ENCODE measurements at regions not wholly inside any gene's neighbourhood (a gene's known extent, or its start where the extent isn't known, plus 50 kb on each side); places are given as distances from the start of the nearest gene placed in this dataset.
A peak's percentile ranks its signal among the peaks of the same experiment; 100 is the strongest.

DNA sequence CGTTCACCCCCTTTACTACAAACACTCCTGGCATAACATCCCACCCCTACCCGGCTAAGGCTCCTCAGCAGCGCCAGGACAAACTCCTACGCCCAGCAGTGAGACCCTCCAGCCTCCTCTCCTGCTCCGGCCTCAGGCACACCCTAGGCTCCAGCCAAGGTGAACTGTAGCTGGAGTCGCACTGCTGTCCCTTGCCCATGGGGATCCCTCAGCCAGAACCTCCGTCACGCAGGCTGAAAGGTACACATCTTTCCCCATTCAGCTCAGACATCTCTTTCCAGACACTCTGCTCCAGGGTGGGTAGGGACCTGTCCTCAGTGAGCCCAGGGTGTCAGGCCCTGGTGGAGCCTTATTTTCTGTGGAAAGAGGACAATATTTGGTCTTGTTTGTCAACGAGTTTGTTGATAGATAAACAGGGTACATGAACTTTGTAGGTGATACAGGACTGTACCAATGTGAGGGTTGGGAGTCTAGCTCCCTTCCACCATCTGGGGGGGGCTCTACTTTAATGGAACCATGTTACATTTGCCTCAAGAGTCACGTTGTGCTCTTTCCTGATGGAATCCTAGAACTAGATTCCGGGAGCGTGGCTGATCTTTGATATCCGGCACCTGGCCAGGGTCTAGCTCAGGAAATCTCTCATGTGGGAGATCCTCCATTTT, 56.5 kb upstream of the SSBP3 start:
- peak overlapping the region in 1 of 2 donors; percentile 5 for H3K27ac Mint-ChIP-seq
- H3K4me1 Mint-ChIP-seq = peaks cover 74% of the 10 kb centered on the region
- DNase-seq (no peak), ATAC-seq (no peak)
- H3K9me3 Mint-ChIP-seq = no peaks in the 10 kb centered on the region
- H3K27me3 Mint-ChIP-seq = no peaks in the 10 kb centered on the region
- no peak overlapping the region for H3K4me3 Mint-ChIP-seq

DNA sequence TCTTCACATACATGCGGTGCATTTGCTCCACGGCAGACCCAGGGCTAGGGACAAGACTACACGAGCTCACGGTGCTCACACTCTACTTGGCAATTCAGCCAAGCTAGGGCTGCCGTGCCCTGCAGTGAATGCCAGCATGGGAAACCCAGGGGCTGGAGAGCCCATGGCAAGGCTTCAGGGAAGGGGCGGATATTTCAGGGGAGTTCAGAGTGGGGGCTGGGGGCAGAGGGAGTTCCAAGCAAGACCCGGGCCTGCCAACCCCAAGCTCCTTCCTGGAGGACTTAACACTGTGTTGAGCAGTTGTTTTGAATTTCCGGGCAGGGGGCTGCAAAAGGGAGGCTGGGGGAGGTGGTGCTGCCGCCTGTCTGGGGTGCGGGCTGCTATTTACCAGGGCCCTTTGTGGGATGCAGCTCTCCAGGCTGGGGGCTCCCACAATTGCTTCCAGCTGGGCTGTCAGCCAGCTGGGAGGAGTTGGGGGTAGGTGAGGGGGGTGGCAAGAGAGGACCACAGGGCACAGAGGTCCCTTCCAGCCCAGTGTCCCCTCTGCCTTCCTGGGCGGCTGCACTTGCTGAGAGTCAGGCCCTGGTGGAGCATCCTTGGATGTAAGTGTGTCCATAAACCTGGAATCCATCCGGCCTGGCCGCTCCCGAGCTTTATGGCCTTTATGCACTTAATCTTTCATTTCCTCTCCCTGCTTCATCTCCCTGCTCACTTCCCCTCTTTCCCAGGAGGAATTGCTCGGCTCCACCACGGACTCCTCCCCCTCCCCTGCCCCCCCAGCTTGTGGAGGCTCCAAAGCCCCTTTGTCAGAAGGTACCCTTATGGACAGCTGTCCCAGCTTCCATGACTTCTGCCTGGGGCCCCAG, 55.8 kb upstream of the SSBP3 start:
- DNase-seq (no peak), ATAC-seq (no peak)
- H3K4me1 Mint-ChIP-seq = peaks cover 74% of the 10 kb centered on the region
- H3K27me3 Mint-ChIP-seq = no peaks in the 10 kb centered on the region
- no peak overlapping the region for H3K27ac Mint-ChIP-seq
- H3K9me3 Mint-ChIP-seq = no peaks in the 10 kb centered on the region
- no peak overlapping the region for H3K4me3 Mint-ChIP-seq

DNA sequence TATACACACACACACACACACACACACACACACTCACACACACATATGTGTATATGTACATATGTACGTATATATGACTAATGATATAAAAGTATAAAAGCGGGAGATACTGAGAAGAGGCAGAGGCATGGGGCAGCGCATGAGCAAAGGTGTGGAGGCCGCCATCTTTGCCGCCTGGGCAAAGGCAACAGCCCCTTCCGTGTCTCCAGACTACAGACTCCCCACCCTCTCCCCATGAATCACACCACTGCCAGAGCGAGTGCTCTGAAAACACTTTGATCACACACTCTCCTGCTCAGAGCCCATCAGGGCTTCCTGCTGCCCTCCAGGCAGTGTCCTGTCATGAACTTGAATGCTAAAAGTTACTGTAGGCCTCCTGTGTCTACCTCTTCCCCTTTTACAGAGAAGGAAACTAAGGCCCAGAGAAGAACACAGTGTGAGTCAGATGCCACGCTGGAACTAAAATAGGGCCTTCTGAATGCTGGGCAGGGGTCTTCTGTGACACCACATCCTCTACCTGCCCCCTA, 54.7 kb upstream of the SSBP3 start:
- Mint-ChIP-seq H3K27me3 (no peaks in the 10 kb centered on the region), H3K4me3 (no peak overlapping the region), H3K9me3 (no peaks in the 10 kb centered on the region), H3K4me1 (peaks cover 74% of the 10 kb centered on the region), H3K27ac (no peak overlapping the region)
- no peak for ATAC-seq
- DNase-seq = no peak

DNA sequence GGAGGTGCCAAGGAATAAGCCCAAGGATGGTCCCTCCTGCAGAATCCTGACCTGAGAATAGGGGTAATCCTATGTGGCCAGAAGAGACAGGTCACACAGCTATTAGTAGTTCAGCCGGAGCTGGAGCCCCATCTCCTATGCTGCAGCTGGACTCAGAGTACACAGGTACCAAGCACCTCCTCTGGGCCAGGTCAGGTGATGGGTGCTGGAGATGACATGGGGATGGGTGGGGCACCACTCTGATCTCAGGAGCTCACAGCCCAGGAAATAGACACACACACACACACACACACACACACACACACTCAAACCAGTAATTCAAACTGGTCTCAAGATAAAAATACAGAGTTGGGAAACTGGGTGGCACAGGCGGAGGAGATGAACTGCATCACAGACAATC, 54.2 kb upstream of the SSBP3 start:
- H3K4me1 Mint-ChIP-seq = peaks cover 69% of the 10 kb centered on the region

DNA sequence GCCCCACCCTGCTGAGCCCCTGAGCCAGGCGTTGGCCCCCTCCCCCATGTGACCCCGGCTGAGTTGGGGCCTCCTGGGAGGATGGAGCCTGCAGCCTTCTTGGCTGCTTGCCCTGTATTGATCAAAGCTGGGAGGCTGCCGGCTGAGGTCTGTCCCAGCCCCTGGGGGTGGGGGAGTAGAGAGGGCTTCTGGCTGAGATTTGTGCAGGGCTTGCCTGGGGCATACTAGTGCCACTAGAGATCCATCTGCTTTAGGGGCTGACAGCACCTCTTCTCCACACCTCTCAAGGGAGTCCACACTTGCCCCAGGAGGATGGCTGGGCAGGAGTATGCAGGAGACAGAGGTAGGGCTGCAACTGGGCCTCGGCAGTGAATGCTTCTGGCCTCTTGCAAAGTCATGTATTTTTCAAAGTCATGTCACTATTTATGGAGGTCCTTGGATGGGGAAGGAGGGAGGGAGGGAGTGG, 53.6 kb upstream of the SSBP3 start:
- no peaks in the 10 kb centered on the region for H3K9me3 Mint-ChIP-seq
- no peak overlapping the region for H3K4me3 Mint-ChIP-seq
- ATAC-seq (peak; percentile 26), DNase-seq (no peak)
- no peaks in the 10 kb centered on the region for H3K27me3 Mint-ChIP-seq
- peaks cover 63% of the 10 kb centered on the region for H3K4me1 Mint-ChIP-seq
- no peak overlapping the region for H3K27ac Mint-ChIP-seq

More for the DNA sequence above, 54.2 kb upstream of the SSBP3 start:
- peak overlapping the region in 1 of 2 donors; percentile 34 for H3K4me3 Mint-ChIP-seq
- H3K27me3 Mint-ChIP-seq = no peaks in the 10 kb centered on the region
- ATAC-seq (peak; percentile 31), DNase-seq (no peak)
- no peaks in the 10 kb centered on the region for H3K9me3 Mint-ChIP-seq
- no peak overlapping the region for H3K27ac Mint-ChIP-seq

DNA sequence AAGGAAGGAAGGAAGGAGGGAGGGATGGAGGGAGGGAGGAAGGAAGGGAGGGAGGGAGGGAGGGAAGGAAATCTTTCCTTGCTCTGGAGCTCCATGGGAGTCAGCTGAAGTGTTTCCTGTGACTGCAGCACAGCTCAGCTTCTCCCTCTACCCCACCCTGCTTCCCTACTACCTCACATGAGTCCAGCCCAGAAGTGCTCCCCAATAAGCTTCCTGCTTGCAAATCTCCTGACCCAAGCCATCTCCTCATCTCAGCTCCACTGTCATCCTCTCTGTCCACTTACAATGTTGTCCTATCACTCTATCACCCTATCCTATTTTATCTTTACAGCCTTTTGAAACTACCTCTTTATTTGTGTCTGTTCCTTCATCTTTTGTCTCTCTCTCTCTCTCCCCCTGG, 52.9 kb upstream of the SSBP3 start:
- Mint-ChIP-seq H3K9me3 (no peaks in the 10 kb centered on the region), H3K4me1 (peaks cover 57% of the 10 kb centered on the region), H3K27me3 (no peaks in the 10 kb centered on the region), H3K27ac (peak overlapping the region in 1 of 2 donors; percentile 88), H3K4me3 (no peak overlapping the region)
- DNase-seq (no peak), ATAC-seq (peak; percentile 17)

DNA sequence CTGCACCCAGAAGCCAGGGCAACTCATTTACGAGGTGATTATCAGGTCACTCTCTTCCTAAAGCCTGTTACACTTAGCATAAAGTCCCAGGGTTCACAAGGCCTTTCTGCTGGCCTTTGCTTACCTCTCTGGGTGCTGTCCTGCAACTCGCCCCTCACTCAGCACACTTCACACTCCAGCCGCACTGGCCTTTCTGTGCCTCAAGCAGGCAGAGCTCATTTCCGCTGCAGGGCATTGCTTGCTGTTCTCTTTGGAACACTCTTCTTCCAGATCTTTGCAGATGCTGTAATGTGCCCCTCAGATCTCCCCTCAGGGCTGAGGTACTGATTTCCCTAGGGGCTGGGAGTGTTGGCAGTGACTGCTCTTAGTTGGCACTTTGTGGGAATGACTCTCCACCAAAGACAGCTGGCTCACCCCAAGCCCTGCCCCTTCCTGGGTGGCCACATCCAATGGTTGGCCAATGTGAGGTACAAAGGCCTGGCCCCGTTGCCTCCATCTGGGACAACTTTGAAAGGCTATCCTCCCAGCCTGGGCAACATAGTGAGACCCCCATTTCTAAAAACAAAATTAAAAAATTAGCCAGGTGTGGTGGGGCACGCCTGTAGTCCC, 50.8 kb upstream of the SSBP3 start:
- no peak for ATAC-seq
- no peak for DNase-seq
- peaks cover 37% of the 10 kb centered on the region for H3K4me1 Mint-ChIP-seq
- H3K4me3 Mint-ChIP-seq = no peak overlapping the region
- H3K9me3 Mint-ChIP-seq = no peaks in the 10 kb centered on the region
- no peaks in the 10 kb centered on the region for H3K27me3 Mint-ChIP-seq
- no peak overlapping the region for H3K27ac Mint-ChIP-seq

DNA sequence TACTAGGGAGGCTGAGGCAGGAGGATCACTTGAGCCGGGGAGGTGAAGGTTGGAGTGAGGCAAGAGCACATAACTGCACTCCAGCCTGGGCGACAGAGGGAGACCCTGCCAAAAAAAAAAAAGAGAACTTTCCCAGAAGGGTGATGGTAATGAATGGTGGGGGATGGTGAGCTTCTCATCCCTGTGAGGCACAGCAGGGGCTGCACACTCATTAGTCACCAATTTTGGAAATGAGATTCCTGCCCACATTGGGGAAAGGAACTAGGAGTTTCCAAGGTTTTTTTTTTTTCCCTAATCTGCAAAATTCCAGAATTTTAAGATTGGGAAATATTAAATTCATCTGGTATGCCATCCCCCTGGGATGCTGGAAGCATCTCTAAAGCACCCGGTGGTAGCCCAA, 50.2 kb upstream of the SSBP3 start:
- Mint-ChIP-seq H3K27me3 (no peaks in the 10 kb centered on the region), H3K9me3 (no peaks in the 10 kb centered on the region), H3K4me1 (peaks cover 31% of the 10 kb centered on the region), H3K4me3 (no peak overlapping the region), H3K27ac (no peak overlapping the region)
- ATAC-seq (no peak), DNase-seq (no peak)
